ENCODE measurements at regions not wholly inside any gene's neighbourhood (a gene's known extent, or its start where the extent isn't known, plus 50 kb on each side); places are given as distances from the start of the nearest gene placed in this dataset.

DNA sequence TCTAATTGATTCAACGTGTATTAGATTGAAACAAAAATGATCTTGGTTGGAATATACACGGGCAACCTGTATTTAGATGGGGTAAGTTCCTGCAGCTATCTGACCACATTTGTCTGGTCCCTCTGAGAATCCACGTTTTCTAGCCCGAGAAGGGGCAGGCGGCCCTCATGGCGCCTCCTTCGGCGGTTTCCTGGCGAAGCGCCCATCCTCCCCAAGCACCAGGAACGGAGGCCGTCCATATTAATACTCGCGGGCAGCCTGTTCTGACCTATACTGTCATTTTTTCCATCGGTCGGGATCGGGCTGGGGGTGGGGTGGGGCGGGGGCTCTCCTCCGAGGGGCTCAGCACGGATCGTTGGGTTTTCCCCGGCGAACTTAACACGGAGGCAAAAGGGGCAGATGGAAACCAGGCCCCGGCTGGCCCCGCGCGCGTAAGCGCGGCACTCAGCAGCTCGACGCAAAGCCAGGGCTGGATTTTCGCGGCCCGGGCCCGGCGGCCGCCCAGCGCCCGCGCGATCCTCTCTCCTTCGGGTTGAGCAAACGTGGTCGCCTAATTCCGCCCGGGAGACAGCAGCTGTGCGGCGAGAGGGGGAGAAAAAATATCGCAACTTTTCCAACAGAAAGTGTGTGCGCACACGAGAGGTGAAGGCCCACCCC lies 77.2 kb upstream of the BCOR start:
- peak; percentile 41 for DNase-seq

DNA sequence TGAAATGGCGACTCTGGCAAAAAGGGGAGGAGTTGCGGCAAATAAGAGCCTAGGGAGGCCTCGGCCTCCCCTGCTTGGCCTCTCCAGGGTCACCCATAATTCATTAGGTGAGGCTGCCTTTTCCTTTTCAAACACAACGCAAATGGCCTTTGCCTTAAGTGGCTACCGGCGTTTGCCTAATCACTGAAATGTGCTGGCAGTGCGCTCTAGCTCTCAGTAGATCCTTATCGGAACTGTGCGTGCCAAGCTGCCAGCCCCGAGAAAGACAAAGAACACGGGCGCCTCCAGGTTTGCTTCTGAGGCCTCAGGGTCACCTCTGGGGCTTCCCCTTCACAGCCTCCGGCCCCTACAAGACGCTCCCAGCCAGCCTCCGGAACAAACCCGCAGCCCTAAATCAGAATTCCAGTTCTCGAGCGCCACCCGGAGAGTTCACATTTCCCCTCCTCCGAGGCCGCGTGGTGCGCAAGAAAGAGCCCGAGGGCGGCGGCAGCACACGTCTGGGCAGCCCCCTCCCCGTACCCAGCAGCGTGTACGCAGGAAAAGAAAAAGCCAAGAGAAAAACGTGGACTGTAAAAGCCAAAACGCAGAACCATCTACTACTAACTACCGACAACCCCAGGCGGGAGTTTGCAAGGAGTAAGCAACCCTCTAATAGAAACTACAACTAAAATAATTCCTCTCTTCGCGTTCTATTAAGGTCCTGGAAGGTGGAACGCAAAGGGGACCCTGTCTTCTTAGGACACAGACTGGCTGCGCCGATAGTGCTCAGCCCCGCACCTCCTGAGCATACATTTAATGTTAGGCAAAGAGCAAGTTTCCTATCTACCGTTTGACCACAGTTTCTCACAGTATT lies 76.5 kb upstream of the BCOR start:
- peak; percentile 41 for DNase-seq

DNA sequence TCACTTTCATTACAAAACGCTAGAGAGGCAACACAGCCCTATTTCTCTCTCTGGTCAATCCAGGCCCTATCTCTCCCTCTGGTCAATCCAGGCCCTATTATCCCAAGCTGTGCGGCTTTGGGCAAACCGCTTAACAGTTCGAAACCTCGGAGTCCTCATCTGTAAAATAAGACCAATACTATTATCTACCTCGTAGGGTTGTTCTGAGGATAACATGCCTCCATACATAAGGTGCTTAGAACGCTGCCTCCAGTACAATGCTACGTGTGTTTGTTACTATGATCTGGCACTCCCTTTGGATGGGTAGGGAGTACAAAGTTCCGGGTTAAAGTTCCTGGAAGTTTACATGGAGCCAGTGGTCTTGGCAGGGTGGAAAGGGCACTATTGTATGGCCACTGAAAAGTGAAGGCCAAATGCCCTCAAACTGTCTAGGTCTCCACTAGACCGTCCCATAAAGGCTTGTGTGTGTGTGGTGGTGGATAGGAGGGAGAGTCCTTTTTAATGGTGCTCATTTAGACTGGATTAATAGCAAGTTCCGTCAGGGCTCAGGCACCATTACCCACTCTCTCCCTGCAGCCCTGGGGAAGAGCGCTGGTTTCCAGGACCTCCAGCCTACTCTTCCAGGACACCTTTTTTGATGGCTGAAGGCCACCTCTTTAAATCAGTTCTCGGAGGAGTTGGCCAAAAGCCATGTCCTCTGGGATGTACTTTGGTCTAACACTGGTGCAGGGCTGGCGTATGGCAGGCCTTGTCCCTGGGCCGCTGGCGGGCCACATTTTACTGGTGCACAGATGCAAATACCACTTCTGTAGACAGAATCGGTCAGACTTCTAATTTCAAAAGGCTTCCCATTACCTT lies 75.6 kb upstream of the BCOR start:
- DNase-seq, result no peak

- no peak for DNase-seq
These were observed 74.8 kb upstream of the BCOR start for GRCh38 chrX:40172401-40173142.

DNA sequence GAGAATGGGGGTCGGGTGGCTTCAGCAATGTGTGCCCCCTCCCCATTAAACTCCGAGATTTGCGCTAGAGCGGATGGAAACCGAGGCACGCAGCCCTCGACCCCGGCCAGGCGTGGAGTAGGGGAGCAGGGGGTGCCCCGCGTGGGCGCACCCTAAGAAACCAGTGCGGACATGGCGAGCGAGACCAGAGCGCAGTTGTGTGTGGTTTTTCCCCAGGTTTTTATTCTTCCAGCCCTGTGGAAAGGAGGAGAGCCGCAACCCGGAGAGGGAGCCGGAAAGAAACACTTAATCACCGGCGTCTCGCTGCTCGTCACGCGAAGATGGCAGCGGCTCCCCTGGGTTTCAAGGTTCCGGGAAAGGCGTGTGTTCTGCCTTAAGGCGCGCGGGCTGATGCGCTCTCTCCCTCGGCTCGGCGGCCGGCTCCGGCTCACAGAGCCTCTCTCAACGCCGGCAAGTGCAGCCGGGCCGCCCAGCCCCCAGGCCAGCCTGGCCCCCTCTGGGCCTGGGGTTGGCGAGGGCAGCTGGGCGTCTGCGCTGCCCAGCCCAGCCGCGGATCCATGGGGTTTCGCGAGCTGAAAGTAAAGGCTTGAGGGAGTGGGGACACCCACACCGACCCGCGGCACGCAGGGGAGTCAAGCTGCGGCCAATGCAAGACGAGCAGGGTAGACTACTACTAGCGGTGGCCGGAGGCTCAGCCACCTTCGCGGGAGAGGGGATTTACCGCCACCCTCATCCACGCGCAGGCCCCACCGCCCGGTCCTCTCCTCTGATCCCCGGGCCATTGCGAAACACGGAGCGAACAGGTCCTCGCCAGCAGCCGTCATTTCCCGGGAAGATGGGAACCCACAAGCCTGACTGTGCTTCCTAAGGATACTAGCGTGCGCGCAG lies 74.0 kb upstream of the BCOR start:
- no peak for DNase-seq

GRCh38 chrX:40170830-40171512 lies 73.2 kb upstream of the BCOR start:
- DNase-seq, result no peak

- peak; percentile 77 for DNase-seq
These were observed 71.7 kb upstream of the BCOR start for GRCh38 chrX:40169193-40170101.

GRCh38 chrX:40168480-40169011 lies 70.8 kb upstream of the BCOR start:
- no peak for DNase-seq

DNA sequence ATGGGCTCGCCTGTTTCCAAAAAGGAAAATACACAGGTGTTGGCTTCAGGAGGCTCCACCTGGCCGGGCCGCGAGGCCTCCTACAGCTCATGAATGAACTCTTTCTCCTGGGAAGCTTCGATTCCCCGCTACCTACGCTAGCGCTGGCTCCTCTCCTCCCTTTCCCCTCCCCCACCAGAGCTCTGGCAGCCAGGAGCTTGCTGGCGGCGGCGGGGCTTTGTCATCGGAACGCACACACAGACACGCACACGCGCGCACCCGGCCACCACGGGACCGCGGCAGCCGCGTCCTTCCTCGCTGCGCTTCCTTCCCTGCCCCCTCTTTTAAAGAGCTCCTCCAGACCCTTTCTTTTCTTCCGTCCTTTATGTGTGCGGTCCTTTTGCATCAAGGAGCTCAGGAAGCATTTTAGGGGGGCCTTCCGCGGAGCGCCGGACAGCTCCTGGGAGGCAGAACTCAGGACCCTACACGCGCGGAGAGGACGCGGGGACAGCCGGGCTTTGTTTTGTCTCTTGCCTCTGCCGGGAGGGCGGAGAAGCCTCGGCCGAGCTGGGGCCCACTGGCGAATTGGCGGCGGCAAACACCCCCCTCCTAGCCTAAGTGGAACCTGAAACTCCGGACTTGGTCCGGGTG lies 70.2 kb upstream of the BCOR start:
- DNase-seq, result no peak

GRCh38 chrX:40167233-40167849 lies 69.6 kb upstream of the BCOR start:
- no peak for DNase-seq

- DNase-seq, result no peak
These were observed 68.8 kb upstream of the BCOR start for GRCh38 chrX:40166582-40166981.

- no peak for DNase-seq
These were observed 68.1 kb upstream of the BCOR start for GRCh38 chrX:40165861-40166260.

DNA sequence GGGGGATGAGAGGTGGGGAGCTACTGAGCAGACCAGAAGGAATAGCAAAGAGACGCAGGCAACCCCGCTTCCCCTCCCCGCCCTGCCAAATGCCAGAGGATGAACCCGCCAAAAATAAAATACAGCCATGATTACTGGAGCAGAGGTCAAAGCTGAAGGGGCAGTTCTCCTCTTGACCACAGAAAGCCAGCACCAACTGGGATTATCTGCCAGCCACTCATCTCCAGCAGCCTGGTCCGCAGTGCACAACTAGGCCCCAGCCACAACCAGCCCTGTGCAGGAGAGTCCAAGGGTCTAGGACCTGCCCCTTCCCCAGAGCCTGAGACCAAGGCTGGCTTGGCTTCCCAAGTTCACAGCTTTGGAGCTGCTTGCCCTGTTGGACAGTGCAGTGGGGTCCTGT lies 67.4 kb upstream of the BCOR start:
- no peak for DNase-seq

- DNase-seq, result no peak
These were observed 67.0 kb upstream of the BCOR start for GRCh38 chrX:40164751-40165150.

DNA sequence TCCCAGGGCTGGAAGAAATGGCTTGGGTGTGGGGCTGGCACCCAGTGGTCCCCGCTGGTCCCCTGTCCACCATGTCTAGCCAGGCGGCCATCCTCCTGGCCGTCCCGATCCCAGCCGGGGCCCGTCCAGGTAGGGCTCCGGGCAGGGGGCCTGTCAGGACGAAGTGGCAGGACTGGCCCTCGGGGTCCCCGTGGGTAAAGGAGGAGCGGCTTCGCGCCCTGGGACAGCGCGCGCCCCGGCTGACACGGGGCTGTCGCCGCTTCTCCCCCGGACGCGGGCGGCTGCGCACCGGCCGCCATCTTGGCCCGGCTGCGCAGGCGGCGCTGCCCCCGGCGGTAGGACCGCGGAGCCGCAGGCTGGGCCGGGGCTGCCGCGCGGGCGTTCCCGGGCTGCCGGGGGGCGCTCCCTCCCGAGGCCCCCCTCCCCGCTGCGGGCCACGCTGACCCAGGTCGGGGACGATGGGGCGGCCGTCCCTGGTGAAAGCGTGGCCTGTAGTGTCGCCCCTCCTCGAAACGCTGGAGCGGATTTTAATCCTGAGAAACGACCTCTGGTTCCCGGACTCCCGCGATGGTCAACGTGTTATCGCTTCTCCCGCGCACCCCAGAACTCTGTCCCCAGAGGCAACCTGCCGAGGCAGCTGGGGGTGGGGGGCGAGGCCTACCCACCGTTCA lies 60.4 kb upstream of the BCOR start:
- DNase-seq, result no peak

- DNase-seq, result no peak
These were observed 59.7 kb upstream of the BCOR start for GRCh38 chrX:40157228-40158035.

Data from activated CD4-positive, alpha-beta T cell treated with anti-CD3 and anti-CD28 coated beads, Interleukin-2, amount 50 U/mL, for 1 hour (primary cell).